ENCODE measurements at regions not wholly inside any gene's neighbourhood (a gene's known extent, or its start where the extent isn't known, plus 50 kb on each side); places are given as distances from the start of the nearest gene placed in this dataset.

GRCh38 chr4:4783847-4784246, 75.6 kb upstream of the MSX1 start:
- TF ChIP-seq, protein P1, sequence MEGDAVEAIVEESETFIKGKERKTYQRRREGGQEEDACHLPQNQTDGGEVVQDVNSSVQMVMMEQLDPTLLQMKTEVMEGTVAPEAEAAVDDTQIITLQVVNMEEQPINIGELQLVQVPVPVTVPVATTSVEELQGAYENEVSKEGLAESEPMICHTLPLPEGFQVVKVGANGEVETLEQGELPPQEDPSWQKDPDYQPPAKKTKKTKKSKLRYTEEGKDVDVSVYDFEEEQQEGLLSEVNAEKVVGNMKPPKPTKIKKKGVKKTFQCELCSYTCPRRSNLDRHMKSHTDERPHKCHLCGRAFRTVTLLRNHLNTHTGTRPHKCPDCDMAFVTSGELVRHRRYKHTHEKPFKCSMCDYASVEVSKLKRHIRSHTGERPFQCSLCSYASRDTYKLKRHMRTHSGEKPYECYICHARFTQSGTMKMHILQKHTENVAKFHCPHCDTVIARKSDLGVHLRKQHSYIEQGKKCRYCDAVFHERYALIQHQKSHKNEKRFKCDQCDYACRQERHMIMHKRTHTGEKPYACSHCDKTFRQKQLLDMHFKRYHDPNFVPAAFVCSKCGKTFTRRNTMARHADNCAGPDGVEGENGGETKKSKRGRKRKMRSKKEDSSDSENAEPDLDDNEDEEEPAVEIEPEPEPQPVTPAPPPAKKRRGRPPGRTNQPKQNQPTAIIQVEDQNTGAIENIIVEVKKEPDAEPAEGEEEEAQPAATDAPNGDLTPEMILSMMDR (IDR thresholded peaks at IDR 0.05) = no peak
- TF ChIP-seq POLR2A (IDR thresholded peaks at IDR 0.05) = no peak

Data from esophagus squamous epithelium (tissue), 4 donors.